AG10803 (cell line): ENCODE measurements at regions not wholly inside any gene's neighbourhood (a gene's known extent, or its start where the extent isn't known, plus 50 kb on each side); places are given as distances from the start of the nearest gene placed in this dataset.

Experiments
- DNase-seq: peaks from one replicate; pipeline ENCODE4 v3.0.0; 2010; ENCODE audit warnings: low read depth
- H3K4me3 ChIP-seq: 2 replicates; pipeline ENCODE4 v1.5.1; 2011; ENCODE audit warnings: mild to moderate bottlenecking, low read length, control low read depth
- TF ChIP-seq, protein P1 (sequence below): conservative IDR thresholded peaks from 2 replicates; pipeline ENCODE4 v1.5.1; 2011; ENCODE audit warnings: mild to moderate bottlenecking, low read length, control low read depth, inconsistent platforms

DNA sequence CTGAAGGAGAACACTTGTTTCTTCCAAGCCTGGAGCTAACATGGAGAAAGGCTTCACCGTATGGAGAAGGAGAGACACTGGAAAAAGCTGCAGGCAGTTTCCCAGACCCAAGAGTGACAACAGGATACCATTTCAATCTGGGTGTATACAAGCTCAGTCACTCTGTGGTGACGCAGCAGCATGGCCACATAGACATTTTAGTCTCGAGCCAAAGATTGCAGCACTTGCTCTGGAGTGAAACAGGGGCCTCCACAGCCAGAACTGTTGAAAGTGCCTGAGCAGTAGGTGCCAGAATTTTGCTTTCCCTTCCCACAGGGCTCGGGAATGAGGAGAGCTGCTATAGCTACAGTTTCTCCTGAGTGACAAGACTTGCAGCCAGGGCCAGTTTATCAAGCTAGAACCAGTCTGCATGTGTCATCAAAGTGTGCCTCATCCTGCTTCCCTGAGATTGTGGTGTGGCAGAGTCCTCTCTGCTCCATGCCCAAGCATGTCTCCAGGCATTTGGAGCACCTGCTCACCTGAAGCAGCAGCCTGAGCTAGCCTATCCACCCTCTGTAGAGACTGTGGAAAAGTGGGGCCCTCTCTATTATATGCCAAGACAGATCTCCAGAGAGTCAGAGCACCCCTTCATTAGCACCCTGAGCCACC, 234.6 kb upstream of the CDH19 start:
- no peak for DNase-seq
- TF ChIP-seq, protein P1, sequence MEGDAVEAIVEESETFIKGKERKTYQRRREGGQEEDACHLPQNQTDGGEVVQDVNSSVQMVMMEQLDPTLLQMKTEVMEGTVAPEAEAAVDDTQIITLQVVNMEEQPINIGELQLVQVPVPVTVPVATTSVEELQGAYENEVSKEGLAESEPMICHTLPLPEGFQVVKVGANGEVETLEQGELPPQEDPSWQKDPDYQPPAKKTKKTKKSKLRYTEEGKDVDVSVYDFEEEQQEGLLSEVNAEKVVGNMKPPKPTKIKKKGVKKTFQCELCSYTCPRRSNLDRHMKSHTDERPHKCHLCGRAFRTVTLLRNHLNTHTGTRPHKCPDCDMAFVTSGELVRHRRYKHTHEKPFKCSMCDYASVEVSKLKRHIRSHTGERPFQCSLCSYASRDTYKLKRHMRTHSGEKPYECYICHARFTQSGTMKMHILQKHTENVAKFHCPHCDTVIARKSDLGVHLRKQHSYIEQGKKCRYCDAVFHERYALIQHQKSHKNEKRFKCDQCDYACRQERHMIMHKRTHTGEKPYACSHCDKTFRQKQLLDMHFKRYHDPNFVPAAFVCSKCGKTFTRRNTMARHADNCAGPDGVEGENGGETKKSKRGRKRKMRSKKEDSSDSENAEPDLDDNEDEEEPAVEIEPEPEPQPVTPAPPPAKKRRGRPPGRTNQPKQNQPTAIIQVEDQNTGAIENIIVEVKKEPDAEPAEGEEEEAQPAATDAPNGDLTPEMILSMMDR, result no peak

DNA sequence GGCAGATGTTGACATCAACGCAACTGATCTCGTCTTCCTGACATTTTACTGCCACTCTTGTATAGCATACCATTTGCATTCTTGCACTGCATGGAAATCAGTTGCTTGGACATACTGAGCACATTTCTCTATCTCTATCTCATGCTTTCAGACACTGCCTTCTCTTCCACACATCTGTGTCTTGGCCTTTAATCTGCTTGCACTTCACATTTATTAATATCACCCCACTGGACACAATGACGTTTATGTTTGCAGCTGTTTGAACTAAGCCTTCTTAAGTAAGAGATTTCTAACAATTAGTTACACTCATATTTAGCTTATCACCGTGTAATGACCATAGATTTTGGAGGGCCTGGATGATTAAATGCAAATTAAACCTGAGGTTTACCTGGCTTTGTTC, 229.8 kb upstream of the CDH19 start:
- no peak overlapping the region for H3K4me3 ChIP-seq
- DNase-seq, result no peak
- TF ChIP-seq, protein P1, result no peak

More for the DNA sequence above, 234.6 kb upstream of the CDH19 start:
- H3K4me3 ChIP-seq, result no peak overlapping the region

DNA sequence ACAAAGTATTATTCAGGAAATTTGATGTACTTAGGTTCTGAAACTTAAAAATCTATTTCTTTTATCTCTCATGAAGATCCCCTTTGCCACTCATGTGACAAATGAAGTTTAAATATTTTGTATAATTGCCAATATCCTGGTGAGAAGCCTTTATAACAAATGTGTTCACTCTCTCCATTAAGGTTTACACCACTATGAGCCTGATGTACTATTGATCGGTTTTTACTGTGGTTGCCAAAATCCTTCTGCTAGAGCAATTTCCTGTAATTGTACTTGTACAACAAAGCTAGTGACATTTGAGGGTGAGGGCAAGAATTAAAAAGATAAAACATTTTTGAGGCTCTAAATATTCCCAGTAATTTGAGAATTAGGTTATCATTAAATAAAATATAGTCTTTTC, 222.3 kb upstream of the CDH19 start:
- no peak overlapping the region for H3K4me3 ChIP-seq
- TF ChIP-seq, protein P1, result no peak
- DNase-seq, result no peak

DNA sequence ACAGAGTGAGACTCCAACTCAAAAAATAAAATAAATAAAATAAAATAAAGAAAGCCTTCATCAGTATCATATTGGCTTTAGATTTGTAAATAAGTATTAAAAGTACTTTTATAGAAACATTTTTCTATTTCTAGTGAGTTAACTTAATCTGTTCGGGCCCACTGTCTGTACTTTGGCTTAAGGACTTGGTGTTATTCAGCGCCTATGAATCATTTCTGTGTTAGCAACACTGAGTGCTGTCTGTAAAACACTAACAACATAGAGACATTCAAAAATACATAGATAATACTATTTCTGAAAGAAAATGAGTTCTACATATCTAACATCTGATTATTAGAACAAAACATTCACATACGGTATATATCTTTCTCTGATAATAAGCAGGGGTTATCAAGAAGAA, 221.5 kb upstream of the CDH19 start:
- TF ChIP-seq, protein P1, result no peak
- no peak overlapping the region for H3K4me3 ChIP-seq
- no peak for DNase-seq

DNA sequence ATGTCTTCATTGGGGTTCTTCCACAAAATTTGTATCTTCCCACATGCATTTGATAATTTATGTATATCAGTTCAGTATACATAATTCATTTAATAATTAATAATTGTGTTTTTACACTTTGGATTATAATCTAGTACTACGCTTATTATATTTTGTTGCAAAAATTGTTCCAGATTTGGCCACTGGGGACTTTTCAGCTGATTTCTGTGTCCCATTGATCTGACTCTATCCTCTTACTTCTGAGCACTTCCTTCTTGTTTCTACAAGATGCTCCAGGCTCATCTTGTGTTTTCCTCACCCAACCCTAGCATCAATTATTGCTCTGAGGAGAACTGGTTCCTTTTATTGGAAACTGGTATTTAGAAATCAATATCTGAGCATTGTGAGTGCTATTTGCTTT, 215.3 kb upstream of the CDH19 start:
- no peak overlapping the region for H3K4me3 ChIP-seq
- DNase-seq, result no peak
- TF ChIP-seq, protein P1, result no peak

DNA sequence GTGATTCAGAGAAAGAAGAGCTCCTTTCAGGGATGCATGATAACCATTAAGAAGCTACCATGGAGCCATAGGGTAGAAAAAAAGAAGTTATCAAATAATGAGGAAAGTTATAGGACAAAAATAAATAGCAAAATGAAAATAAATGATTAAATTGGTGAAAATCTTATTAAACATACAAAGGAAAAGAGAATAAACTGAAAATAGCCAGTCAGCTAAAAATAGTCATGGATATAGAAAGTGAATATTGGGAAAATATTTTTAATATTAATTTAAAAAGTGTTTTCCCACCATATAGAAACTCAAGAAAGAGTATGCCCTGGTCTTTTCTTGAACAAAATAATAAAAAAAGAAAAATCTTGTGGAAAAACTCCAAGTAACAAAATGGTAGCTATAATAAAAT, 209.2 kb upstream of the CDH19 start:
- TF ChIP-seq, protein P1, result no peak
- H3K4me3 ChIP-seq, result no peak overlapping the region
- no peak for DNase-seq

DNA sequence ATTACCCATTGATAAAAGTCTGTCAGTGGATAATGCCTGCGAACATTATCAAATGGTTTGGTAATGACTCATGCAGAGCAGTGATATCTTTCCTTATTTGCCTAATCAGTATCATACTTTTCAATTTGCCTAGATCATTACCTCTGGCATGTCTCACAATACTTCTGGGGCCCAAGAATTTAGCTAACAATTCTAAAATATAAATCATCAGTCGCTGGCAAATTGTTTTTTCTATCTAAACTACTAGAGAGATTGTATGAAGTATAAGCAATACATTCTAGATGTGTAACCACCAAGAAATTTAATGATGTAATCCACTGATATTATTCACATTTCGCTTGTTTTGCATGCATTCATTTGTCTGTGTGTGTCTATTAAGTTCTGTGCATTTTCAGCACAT, 191.2 kb upstream of the CDH19 start:
- TF ChIP-seq, protein P1, result no peak
- DNase-seq, result no peak
- no peak overlapping the region for H3K4me3 ChIP-seq
